Endothelial cell of umbilical vein (primary cell): ENCODE measurements at regions not wholly inside any gene's neighbourhood (a gene's known extent, or its start where the extent isn't known, plus 50 kb on each side); places are given as distances from the start of the nearest gene placed in this dataset.

Experiments
- BruUV-seq: library from RNA; stranded (reverse); fragments of 400-500 nt; replicated peaks from 2 replicates; lab custom pipeline; 2021; lab: Mats Ljungman, UMichigan
- CTCF ChIA-PET: fragments of 300-600, 350-600 bp; sonication (Branson Sonifier 250); formaldehyde crosslinking; loops from one replicate; lab custom pipeline; 2021; ENCODE audit warnings: antibody characterized with exemption, inconsistent platforms; lab: Charles Lee
- POLR2A ChIA-PET: fragments of 300-600, 350-600 bp; sonication (Branson Sonifier 250); formaldehyde crosslinking; loops from one replicate; lab custom pipeline; 2021; ENCODE audit warnings: antibody characterized with exemption, inconsistent platforms; lab: Charles Lee
- DNase-seq: peaks from one replicate; pipeline ENCODE4 v3.0.0-alpha.2; 2011; ENCODE audit warnings: low read depth, low spot score
- FAIRE-seq: peaks from 2 replicates; lab custom pipeline; 2011; peaks lifted over from hg19 to GRCh38; lab: Jason Lieb, UNC
- H2AFZ ChIP-seq: 2 replicates; pipeline ENCODE4 v1.6.0; 2012; ENCODE audit warnings: low read depth, low read length, control low read depth, inconsistent platforms
- H3K27ac ChIP-seq: 2 replicates; pipeline ENCODE4 v1.5.1; 2011; ENCODE audit warnings: low read depth, mild to moderate bottlenecking, control low read depth, low read length, moderate library complexity; ENCODE audit not compliant: insufficient read depth
- H3K27me3 ChIP-seq, 2 experiments: 2 replicates each; pipeline versions ENCODE4 v1.6.0 to v1.6.1; 2011; ENCODE audit warnings: low read length in 2 of 2, mixed read lengths in 1 of 2; ENCODE audit not compliant: control insufficient read depth in 2 of 2, insufficient read depth in 2 of 2
- H3K36me3 ChIP-seq, 2 experiments: 2 replicates in 1 of 2; 3 replicates in 1 of 2; pipeline ENCODE4 v1.5.1; 2011; ENCODE audit warnings: low read length in 2 of 2, mild to moderate bottlenecking in 1 of 2, moderate library complexity in 1 of 2; ENCODE audit not compliant: control insufficient read depth in 2 of 2, insufficient read depth in 2 of 2; ENCODE audit errors: extremely low read depth in 1 of 2
- H3K4me1 ChIP-seq: 3 replicates; pipeline ENCODE4 v1.5.1; 2011; ENCODE audit warnings: mild to moderate bottlenecking, low read length; ENCODE audit not compliant: control insufficient read depth, insufficient read depth; ENCODE audit errors: extremely low read depth
- H3K4me2 ChIP-seq: 2 replicates; pipeline ENCODE4 v1.6.1; 2011; ENCODE audit warnings: low read length, control low read depth, mixed read lengths; ENCODE audit not compliant: insufficient read depth
- H3K4me3 ChIP-seq, 3 experiments: fragments of 200-600 bp in 1 of 3; sonication (generic), shearing (Covaris generic) in 1 of 3; replicated peaks in 1 of 3; 2 replicates each; pipeline ENCODE4 v1.5.1; 2011 to 2016; ENCODE audit warnings: control low read depth in 3 of 3, low read length in 3 of 3, mild to moderate bottlenecking in 2 of 3, inconsistent platforms in 1 of 3, low read depth in 1 of 3, moderate library complexity in 1 of 3; ENCODE audit not compliant: insufficient read depth in 1 of 3
- H3K79me2 ChIP-seq: 2 replicates; pipeline ENCODE4 v1.6.0; 2012; ENCODE audit warnings: low read length, inconsistent platforms; ENCODE audit not compliant: control insufficient read depth, insufficient read depth
- H3K9ac ChIP-seq: replicated peaks from 2 replicates; pipeline ENCODE3; 2011; ENCODE audit warnings: low read length, control low read depth; ENCODE audit not compliant: insufficient read depth; ENCODE audit errors: extremely low read depth
- H3K9me1 ChIP-seq: replicated peaks from 3 replicates; pipeline ENCODE4 v1.6.0; 2011; ENCODE audit warnings: mild to moderate bottlenecking, low read length; ENCODE audit not compliant: control insufficient read depth, insufficient read depth; ENCODE audit errors: extremely low read depth
- H3K9me3 ChIP-seq: replicated peaks from 2 replicates; pipeline ENCODE4 v1.5.1; 2012; ENCODE audit warnings: low read length, inconsistent platforms; ENCODE audit not compliant: control insufficient read depth, insufficient read depth
- H4K20me1 ChIP-seq: replicated peaks from 2 replicates; pipeline ENCODE3; 2011; ENCODE audit warnings: mild to moderate bottlenecking, low read length; ENCODE audit not compliant: control insufficient read depth, insufficient read depth; ENCODE audit errors: extremely low read depth
- CTCF ChIP-seq, 2 donors: IDR thresholded peaks; 1 replicate in 1 of 2; 2 replicates in 1 of 2; pipeline ENCODE4 v1.5.1; 2011; ENCODE audit warnings: low read length in 2 of 2, mild to moderate bottlenecking in 2 of 2, moderate library complexity in 2 of 2, control low read depth in 1 of 2, inconsistent platforms in 1 of 2, low read depth in 1 of 2; ENCODE audit not compliant: insufficient read depth in 1 of 2; ENCODE audit errors: extremely low read depth in 1 of 2
- EZH2 ChIP-seq: IDR thresholded peaks from 2 replicates; pipeline ENCODE4 v1.6.1; 2012; ENCODE audit warnings: borderline replicate concordance, low read depth, mild to moderate bottlenecking, moderate library complexity, low read length, inconsistent platforms; ENCODE audit not compliant: severe bottlenecking
- FOS ChIP-seq: IDR thresholded peaks from 2 replicates; pipeline ENCODE4 v1.6.1; 2011; ENCODE audit warnings: mild to moderate bottlenecking, low read length, moderate library complexity, borderline replicate concordance; ENCODE audit not compliant: insufficient read depth
- GATA2 ChIP-seq: IDR thresholded peaks from 2 replicates; pipeline ENCODE4 v1.7.0; 2011; ENCODE audit warnings: low read depth, mild to moderate bottlenecking, moderate library complexity, mixed read lengths, low read length; ENCODE audit not compliant: insufficient read length, insufficient read depth
- JUN ChIP-seq: IDR thresholded peaks from 2 replicates; pipeline ENCODE4 v1.6.1; 2011; ENCODE audit warnings: borderline replicate concordance, low read depth; ENCODE audit not compliant: insufficient read length, insufficient read depth
- MYC ChIP-seq: IDR thresholded peaks from one replicate; pipeline ENCODE4 v1.6.1; 2011; ENCODE audit warnings: mild to moderate bottlenecking, low read depth, low read length
- POLR2A ChIP-seq: IDR thresholded peaks from 2 replicates; pipeline ENCODE4 v1.6.1; 2012; ENCODE audit warnings: low read depth, mild to moderate bottlenecking, control low read depth, low read length
- POLR2AphosphoS5 ChIP-seq: IDR thresholded peaks from 2 replicates; pipeline ENCODE4 v1.6.1; 2012; ENCODE audit warnings: low read depth, mild to moderate bottlenecking, control low read depth, low read length, moderate library complexity; ENCODE audit not compliant: insufficient read depth
- dilution Hi-C: fragments of 300-500 bp; cut with MboI; formaldehyde crosslinking; loops from one replicate; pipeline ENCODE4 v1.15.0; 2019; ENCODE audit warnings: low sequenced_read_pairs; ENCODE audit not compliant: extremely low pct_ligation_motif_present
- intact Hi-C: fragments of 100-400 bp; cut with micrococcal nuclease; formaldehyde crosslinking; loops from one replicate; pipeline ENCODE4 v1.10.0; 2022

GRCh38 chr10:104574427-104574826 lies 66.7 kb upstream of the SORCS3 start:
- TF ChIP-seq GATA2 (no peak), MYC (no peak), POLR2AphosphoS5 (no peak), CTCF (IDR thresholded peaks at IDR 0.05; ENCODE audit: extremely low read depth in 1 of 2, insufficient read depth in 1 of 2, low read depth in 1 of 2, low read length in 2 of 2) (no peak), EZH2 (no peak), POLR2A (no peak), FOS (no peak), JUN (no peak)
- H3K27ac ChIP-seq = no peak overlapping the region
- intact Hi-C loops = no loop called here
- no peak overlapping the region for H2AFZ ChIP-seq
- no peaks in the 10 kb centered on the region for H3K9me1 ChIP-seq
- H3K4me1 ChIP-seq = no peaks in the 10 kb centered on the region
- dilution Hi-C loops = no loop called here
- H3K79me2 ChIP-seq = no peaks in the 10 kb centered on the region
- DNase-seq (no peak), FAIRE-seq (no peak)
- POLR2A ChIA-PET = no interaction called here
- H3K27me3 ChIP-seq = no peaks in the 10 kb centered on the region
- H4K20me1 ChIP-seq = no peaks in the 10 kb centered on the region
- no peaks in the 10 kb centered on the region for H3K9me3 ChIP-seq
- CTCF ChIA-PET = no interaction called here
- H3K4me3 ChIP-seq = no peak overlapping the region
- H3K36me3 ChIP-seq = no peaks in the 10 kb centered on the region
- BruUV-seq = no TSS peak
- H3K9ac ChIP-seq = no peak overlapping the region
- H3K4me2 ChIP-seq = no peak overlapping the region
